DMS53 treated with DMSO at 0.1 percent for 48 hours (cell line): ENCODE measurements at regions not wholly inside any gene's neighbourhood (a gene's known extent, or its start where the extent isn't known, plus 50 kb on each side); places are given as distances from the start of the nearest gene placed in this dataset.

Experiments used
- DNase-seq: peaks from one replicate; lab custom pipeline; 2025; ENCODE audit not compliant: unreplicated experiment; lab: John Stamatoyannopoulos, UW

GRCh38 chr2:23241121-23241520 lies 143.9 kb upstream of the KLHL29 start:
- DNase-seq = no peak

GRCh38 chr2:23241611-23242245 lies 143.3 kb upstream of the KLHL29 start:
- no peak for DNase-seq

GRCh38 chr2:23243073-23243659 lies 141.8 kb upstream of the KLHL29 start:
- DNase-seq = no peak

- DNase-seq = no peak
These were observed 140.4 kb upstream of the KLHL29 start for GRCh38 chr2:23244617-23245016.

- no peak for DNase-seq
These were observed 137.8 kb upstream of the KLHL29 start for GRCh38 chr2:23246992-23247683.

GRCh38 chr2:23248667-23249066 lies 136.3 kb upstream of the KLHL29 start:
- no peak for DNase-seq

GRCh38 chr2:23249348-23249747 lies 135.6 kb upstream of the KLHL29 start:
- DNase-seq = no peak

- DNase-seq = no peak
These were observed 134.6 kb upstream of the KLHL29 start for GRCh38 chr2:23250371-23250770.

- DNase-seq = no peak
These were observed 128.3 kb upstream of the KLHL29 start for GRCh38 chr2:23256643-23257042.

GRCh38 chr2:23260621-23261020 lies 124.4 kb upstream of the KLHL29 start:
- DNase-seq = no peak

- DNase-seq = no peak
These were observed 116.3 kb upstream of the KLHL29 start for GRCh38 chr2:23268467-23269263.

GRCh38 chr2:23269747-23270146 lies 115.2 kb upstream of the KLHL29 start:
- DNase-seq = no peak

GRCh38 chr2:23270810-23271209 lies 114.2 kb upstream of the KLHL29 start:
- no peak for DNase-seq

- no peak for DNase-seq
These were observed 113.7 kb upstream of the KLHL29 start for GRCh38 chr2:23271230-23271629.

GRCh38 chr2:23273786-23274185 lies 111.2 kb upstream of the KLHL29 start:
- no peak for DNase-seq

GRCh38 chr2:23280401-23280800 lies 104.6 kb upstream of the KLHL29 start:
- DNase-seq = no peak

- DNase-seq = no peak
These were observed 101.3 kb upstream of the KLHL29 start for GRCh38 chr2:23283653-23284052.

- no peak for DNase-seq
These were observed 99.7 kb upstream of the KLHL29 start for GRCh38 chr2:23285091-23285800.

- DNase-seq = no peak
These were observed 98.8 kb upstream of the KLHL29 start for GRCh38 chr2:23286031-23286757.
